ENCODE measurements at regions not wholly inside any gene's neighbourhood (a gene's known extent, or its start where the extent isn't known, plus 50 kb on each side); places are given as distances from the start of the nearest gene placed in this dataset.
"Not testable (repeated sequence)": the region's sequence is repeated elsewhere in the genome, so short reads cannot be mapped to it uniquely, and the experiment has no call there.

DNA sequence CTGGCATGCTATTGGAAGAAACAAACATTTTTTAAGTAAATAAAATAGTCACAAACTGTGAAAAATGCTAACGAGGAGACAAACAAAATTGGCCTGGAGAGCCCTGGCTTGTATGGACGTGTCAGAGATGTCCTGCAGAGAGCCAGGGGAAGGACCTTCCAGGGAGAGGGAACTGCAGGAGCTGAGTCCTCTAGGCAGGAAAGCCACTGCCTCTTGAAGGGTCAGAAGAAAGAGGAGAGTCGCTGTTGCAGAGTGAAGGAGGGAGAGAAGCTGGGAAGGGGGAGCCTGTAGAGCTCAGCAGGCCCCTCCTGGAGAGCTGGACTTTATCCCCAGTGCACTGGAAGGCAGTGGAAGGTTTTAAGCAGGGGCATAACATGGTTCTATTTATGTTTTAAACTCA is 80.3 kb upstream of the PWP1 start:
- Mint-ChIP-seq H3K9me3 (no peaks in the 10 kb centered on the region), H3K27me3 (no peaks in the 10 kb centered on the region), H3K27ac (no peak overlapping the region), H3K36me3 (no peaks in the 10 kb centered on the region), H3K4me3 (no peak overlapping the region), H3K4me1 (peaks cover 4 to 5% of the 10 kb centered on the region in 2 donors)
- DNase-seq, result no peak
- no peak for ATAC-seq (replicated peaks)

DNA sequence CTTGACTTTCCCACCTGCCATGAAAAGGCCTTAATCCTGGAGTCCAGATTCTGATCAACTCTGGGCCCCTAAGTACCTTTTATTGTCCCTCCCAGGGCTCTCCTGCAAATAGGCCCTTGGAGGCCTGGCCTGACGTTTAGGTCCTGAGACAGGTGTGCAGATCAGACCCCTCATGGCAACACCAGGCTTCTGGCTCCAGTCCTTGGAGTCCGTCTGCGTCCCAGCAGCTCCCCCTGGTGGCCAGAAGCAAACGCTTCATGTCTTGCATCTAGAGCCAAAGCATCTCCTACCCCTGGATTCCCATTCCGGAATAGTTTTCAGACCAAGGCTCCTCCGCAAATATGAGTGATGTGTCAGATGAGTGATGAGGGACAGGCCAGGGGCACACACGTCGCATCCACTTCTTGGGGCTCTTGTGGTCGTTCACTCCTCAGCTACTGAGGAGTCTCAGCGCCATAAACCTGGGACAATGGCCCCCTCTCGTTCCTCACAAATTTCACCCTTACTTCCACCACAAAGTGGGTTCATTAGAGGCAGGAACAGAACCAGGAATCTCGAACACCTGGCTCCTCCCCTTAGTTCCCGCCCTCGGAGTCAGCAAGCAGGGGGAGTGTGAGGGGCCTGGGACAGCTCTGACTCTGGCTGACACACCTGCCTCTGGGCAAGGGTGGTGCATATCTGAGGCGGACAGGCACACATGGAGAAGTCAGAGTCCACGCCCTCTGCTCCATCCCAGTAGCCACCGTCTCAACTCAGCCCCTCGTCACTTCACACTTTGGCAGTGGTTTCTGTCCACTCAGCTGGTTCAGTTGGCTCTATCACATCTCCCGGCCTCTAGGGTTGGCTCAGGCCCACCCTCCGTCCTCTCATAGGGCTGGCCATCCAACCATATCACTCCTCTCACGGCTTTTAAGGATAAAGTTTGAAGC is 77.9 kb upstream of the PWP1 start:
- no peak overlapping the region for H3K4me3 Mint-ChIP-seq
- H3K36me3 Mint-ChIP-seq, result no peaks in the 10 kb centered on the region
- H3K9me3 Mint-ChIP-seq, result no peaks in the 10 kb centered on the region
- DNase-seq (peak; percentile 57), ATAC-seq (replicated peaks) (peak; percentile 71 to 91)
- no peaks in the 10 kb centered on the region for H3K27me3 Mint-ChIP-seq
- no peak overlapping the region for H3K27ac Mint-ChIP-seq
- H3K4me1 Mint-ChIP-seq, result no peaks in the 10 kb centered on the region

DNA sequence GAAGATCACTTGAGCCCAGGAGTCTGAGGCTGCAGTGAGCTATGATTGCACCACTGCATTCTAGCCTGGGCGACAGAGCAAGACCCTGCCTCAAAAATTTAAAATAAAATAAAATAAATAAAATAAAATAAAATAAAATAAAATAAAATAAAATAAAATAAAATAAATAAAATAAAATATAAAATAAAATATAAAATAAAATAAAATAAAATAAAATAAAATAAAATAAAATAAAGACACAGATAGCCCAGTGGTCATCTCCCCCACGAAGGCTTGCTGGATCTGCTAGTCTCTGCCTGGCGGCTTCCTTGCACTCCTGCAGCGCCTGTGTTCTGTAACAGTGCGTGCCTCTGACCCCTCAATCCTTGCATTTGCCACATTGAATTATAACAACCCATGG is 76.8 kb upstream of the PWP1 start:
- H3K4me3 Mint-ChIP-seq; H3K4me1 Mint-ChIP-seq; H3K36me3 Mint-ChIP-seq; ATAC-seq (replicated peaks); H3K27ac Mint-ChIP-seq; H3K9me3 Mint-ChIP-seq; H3K27me3 Mint-ChIP-seq; DNase-seq: not testable (repeated sequence)

GRCh38 chr12:107610021-107610859 is 75.4 kb upstream of the PWP1 start:
- ATAC-seq (replicated peaks) (peak; percentile 38 to 43), DNase-seq (no peak)
- Mint-ChIP-seq H3K36me3 (no peaks in the 10 kb centered on the region), H3K27ac (no peak overlapping the region), H3K4me1 (no peaks in the 10 kb centered on the region), H3K9me3 (no peaks in the 10 kb centered on the region), H3K4me3 (no peak overlapping the region), H3K27me3 (no peaks in the 10 kb centered on the region)

DNA sequence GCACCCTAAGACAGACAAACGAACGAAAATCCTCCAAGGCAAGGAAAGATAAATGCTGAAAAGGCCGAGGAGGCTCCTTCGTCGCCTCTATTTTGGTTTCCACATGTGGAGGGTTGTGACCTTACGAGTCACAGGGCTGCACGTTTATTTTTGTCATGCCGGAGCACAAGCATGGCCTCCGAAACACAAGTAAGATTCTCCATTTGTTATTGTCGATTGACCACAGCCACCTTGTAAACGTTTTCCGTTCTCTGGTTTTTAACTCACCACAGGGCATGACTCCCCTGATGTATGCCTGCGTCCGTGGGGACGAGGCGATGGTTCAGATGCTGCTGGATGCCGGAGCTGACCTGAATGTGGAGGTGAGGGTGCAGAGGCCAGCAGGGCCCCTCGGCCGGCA is 73.1 kb upstream of the PWP1 start:
- no peaks in the 10 kb centered on the region for H3K4me1 Mint-ChIP-seq
- H3K27ac Mint-ChIP-seq, result no peak overlapping the region
- H3K36me3 Mint-ChIP-seq, result no peaks in the 10 kb centered on the region
- ATAC-seq (replicated peaks) (no peak), DNase-seq (no peak)
- H3K9me3 Mint-ChIP-seq, result no peaks in the 10 kb centered on the region
- no peaks in the 10 kb centered on the region for H3K27me3 Mint-ChIP-seq
- no peak overlapping the region for H3K4me3 Mint-ChIP-seq

- no peak overlapping the region for H3K27ac Mint-ChIP-seq
- H3K36me3 Mint-ChIP-seq, result no peaks in the 10 kb centered on the region
- no peak for ATAC-seq (replicated peaks)
- no peaks in the 10 kb centered on the region for H3K9me3 Mint-ChIP-seq
- no peak overlapping the region for H3K4me3 Mint-ChIP-seq
- no peaks in the 10 kb centered on the region for H3K27me3 Mint-ChIP-seq
- H3K4me1 Mint-ChIP-seq, result no peaks in the 10 kb centered on the region
- DNase-seq, result no peak
These were observed 68.7 kb upstream of the PWP1 start for GRCh38 chr12:107616941-107617340.

- Mint-ChIP-seq H3K4me1 (no peaks in the 10 kb centered on the region), H3K9me3 (no peaks in the 10 kb centered on the region), H3K4me3 (no peak overlapping the region), H3K27ac (no peak overlapping the region), H3K36me3 (no peaks in the 10 kb centered on the region), H3K27me3 (no peaks in the 10 kb centered on the region)
- ATAC-seq (replicated peaks) (no peak), DNase-seq (no peak)
These were observed 67.5 kb upstream of the PWP1 start for GRCh38 chr12:107618106-107618505.

DNA sequence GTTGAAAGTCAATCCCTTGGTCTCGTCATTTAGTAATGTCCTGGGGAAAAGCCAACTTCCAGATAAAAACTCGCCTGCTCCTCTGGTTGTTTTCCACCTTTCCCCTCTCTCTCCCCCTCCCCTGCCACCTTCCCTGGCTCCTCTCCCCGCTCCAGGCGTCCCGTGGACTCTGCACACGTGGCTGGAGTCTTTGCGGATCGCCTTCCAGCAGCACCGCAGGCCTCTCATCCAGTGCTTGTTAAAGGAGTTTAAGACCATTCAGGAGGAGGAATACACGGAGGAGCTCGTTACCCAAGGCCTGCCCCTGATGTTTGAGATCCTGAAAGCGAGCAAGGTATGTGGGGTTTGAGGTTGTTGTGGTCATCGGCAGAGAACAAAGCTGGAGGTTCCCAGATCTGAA is 65.8 kb upstream of the PWP1 start:
- ATAC-seq (replicated peaks) (no peak), DNase-seq (no peak)
- peaks cover under 1 to 3% of the 10 kb centered on the region in 2 donors for H3K9me3 Mint-ChIP-seq
- no peak overlapping the region for H3K4me3 Mint-ChIP-seq
- H3K4me1 Mint-ChIP-seq, result no peaks in the 10 kb centered on the region
- H3K27me3 Mint-ChIP-seq, result no peaks in the 10 kb centered on the region
- H3K27ac Mint-ChIP-seq, result no peak overlapping the region
- no peaks in the 10 kb centered on the region for H3K36me3 Mint-ChIP-seq

DNA sequence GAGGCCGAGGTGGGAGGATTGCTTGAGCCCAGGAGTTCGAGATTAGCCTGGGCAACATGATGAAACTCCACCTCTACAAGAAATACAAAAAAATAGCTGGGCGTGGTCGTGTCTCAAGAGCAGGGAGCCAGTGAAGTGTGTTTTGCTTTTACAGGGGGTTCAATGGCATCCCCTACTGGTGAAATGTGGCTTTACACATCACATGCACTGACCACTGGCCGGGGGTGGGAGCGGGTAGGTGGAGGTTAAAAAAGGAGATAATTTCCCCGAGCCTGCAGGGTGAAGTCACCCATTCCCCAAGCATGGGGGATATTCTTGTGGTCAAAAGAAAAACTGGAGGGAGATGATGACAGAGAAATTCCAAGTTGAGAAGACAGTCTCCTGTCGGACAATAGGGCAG is 63.6 kb upstream of the PWP1 start:
- H3K27me3 Mint-ChIP-seq, result peaks cover 0 to under 1% of the 10 kb centered on the region in 2 donors
- H3K27ac Mint-ChIP-seq, result no peak overlapping the region
- peaks cover 7 to 10% of the 10 kb centered on the region in 2 donors for H3K9me3 Mint-ChIP-seq
- H3K36me3 Mint-ChIP-seq, result peaks cover 0 to 4% of the 10 kb centered on the region in 2 donors
- H3K4me1 Mint-ChIP-seq, result no peaks in the 10 kb centered on the region
- no peak for DNase-seq
- ATAC-seq (replicated peaks), result no peak
- H3K4me3 Mint-ChIP-seq, result no peak overlapping the region

GRCh38 chr12:107624493-107624892 is 61.1 kb upstream of the PWP1 start:
- H3K9me3 Mint-ChIP-seq, result peaks cover 7 to 10% of the 10 kb centered on the region in 2 donors
- ATAC-seq (replicated peaks) (no peak), DNase-seq (no peak)
- H3K27ac Mint-ChIP-seq, result no peak overlapping the region
- peaks cover 0 to 4% of the 10 kb centered on the region in 2 donors for H3K27me3 Mint-ChIP-seq
- H3K4me1 Mint-ChIP-seq, result no peaks in the 10 kb centered on the region
- H3K4me3 Mint-ChIP-seq, result no peak overlapping the region
- H3K36me3 Mint-ChIP-seq, result peaks cover 0 to 4% of the 10 kb centered on the region in 2 donors

GRCh38 chr12:107631715-107632114 is 53.9 kb upstream of the PWP1 start:
- H3K36me3 Mint-ChIP-seq, result no peaks in the 10 kb centered on the region
- H3K27me3 Mint-ChIP-seq, result peaks cover 0 to 4% of the 10 kb centered on the region in 2 donors
- peaks cover 0 to 3% of the 10 kb centered on the region in 2 donors for H3K9me3 Mint-ChIP-seq
- H3K4me3 Mint-ChIP-seq, result no peak overlapping the region
- H3K27ac Mint-ChIP-seq, result no peak overlapping the region
- ATAC-seq (replicated peaks) (no peak), DNase-seq (no peak)
- H3K4me1 Mint-ChIP-seq, result peaks cover 0 to 2% of the 10 kb centered on the region in 2 donors

DNA sequence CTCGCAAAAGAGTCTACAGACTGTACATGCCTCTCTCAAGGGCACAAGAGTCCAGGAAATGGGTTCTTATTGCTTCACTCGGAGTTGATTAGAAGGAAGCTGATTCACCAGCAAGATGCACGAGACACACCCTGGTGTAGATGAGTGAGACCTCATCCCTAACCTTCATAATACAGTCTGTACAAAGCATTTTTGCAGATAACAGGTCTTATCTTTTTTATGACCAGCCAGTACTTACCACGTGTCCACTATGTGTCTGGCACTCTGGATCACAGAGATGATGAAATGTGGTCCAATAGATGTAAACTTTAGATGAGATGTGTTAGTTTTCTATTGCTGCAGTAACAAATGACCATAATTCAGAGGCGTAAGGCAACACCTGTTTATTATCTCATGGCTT is 53.4 kb upstream of the PWP1 start:
- no peak overlapping the region for H3K27ac Mint-ChIP-seq
- ATAC-seq (replicated peaks) (no peak), DNase-seq (no peak)
- H3K4me3 Mint-ChIP-seq, result no peak overlapping the region
- H3K27me3 Mint-ChIP-seq, result peaks cover 0 to under 1% of the 10 kb centered on the region in 2 donors
- no peaks in the 10 kb centered on the region for H3K36me3 Mint-ChIP-seq
- peaks cover 0 to 3% of the 10 kb centered on the region in 2 donors for H3K9me3 Mint-ChIP-seq
- peaks cover 0 to 2% of the 10 kb centered on the region in 2 donors for H3K4me1 Mint-ChIP-seq

DNA sequence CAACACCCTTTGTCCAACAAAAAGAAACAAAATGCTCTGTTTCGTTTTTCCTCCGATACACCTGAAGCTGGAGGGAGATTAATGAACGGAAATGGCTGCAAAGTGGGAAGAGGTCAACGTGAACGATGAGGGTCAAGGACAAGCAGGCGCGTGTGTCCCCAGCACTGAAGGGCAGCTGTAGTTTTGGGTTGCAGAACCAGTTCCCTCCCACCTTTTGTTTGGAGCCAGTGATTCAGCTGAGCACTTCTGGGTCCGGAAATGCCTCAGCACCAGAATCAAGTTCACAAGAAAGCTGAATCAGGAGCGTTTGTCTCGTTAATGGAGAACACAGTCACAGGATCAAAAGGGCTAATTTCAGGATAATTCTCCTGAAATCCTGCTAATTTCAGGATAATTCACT is 51.1 kb upstream of the PWP1 start:
- Mint-ChIP-seq H3K9me3 (peaks cover 0 to 3% of the 10 kb centered on the region in 2 donors), H3K4me1 (peaks cover 0 to 2% of the 10 kb centered on the region in 2 donors), H3K27me3 (peaks cover 0 to 11% of the 10 kb centered on the region in 2 donors), H3K27ac (no peak overlapping the region), H3K36me3 (no peaks in the 10 kb centered on the region), H3K4me3 (no peak overlapping the region)
- no peak for DNase-seq
- ATAC-seq (replicated peaks), result no peak

GRCh38 chr12:107635139-107635538 is 50.5 kb upstream of the PWP1 start:
- no peak overlapping the region for H3K4me3 Mint-ChIP-seq
- no peak overlapping the region for H3K27ac Mint-ChIP-seq
- no peaks in the 10 kb centered on the region for H3K36me3 Mint-ChIP-seq
- peaks cover 0 to 11% of the 10 kb centered on the region in 2 donors for H3K27me3 Mint-ChIP-seq
- peaks cover 0 to 2% of the 10 kb centered on the region in 2 donors for H3K4me1 Mint-ChIP-seq
- H3K9me3 Mint-ChIP-seq, result peaks cover 0 to 3% of the 10 kb centered on the region in 2 donors
- DNase-seq, result no peak
- ATAC-seq (replicated peaks), result no peak

All from stimulated activated naive B cell treated with anti-CD40 and anti-IgM and Interleukin-4, amounts not matched to agents 10 μg/mL and 1 μg/mL and 100 μg/mL, for 72 hours (primary cell).